ENCODE measurements at regions not wholly inside any gene's neighbourhood (a gene's known extent, or its start where the extent isn't known, plus 50 kb on each side); places are given as distances from the start of the nearest gene placed in this dataset.

GRCh38 chr15:89007989-89008388, 80.3 kb upstream of the ABHD2 start:
- TF ChIP-seq CTCF (IDR thresholded peaks at IDR 0.05) (no peak), EZH2 (IDR thresholded peaks at IDR 0.05) (no peak), EZH2phosphoT487 (IDR thresholded peaks at IDR 0.05) (no peak)
